SK-N-SH (cell line): ENCODE measurements at regions not wholly inside any gene's neighbourhood (a gene's known extent, or its start where the extent isn't known, plus 50 kb on each side); places are given as distances from the start of the nearest gene placed in this dataset.

Experiments
- CTCF ChIA-PET: fragments of 300-600, 350-600 bp; formaldehyde crosslinking; extraction: SDS; loops from one replicate; lab custom pipeline; 2021; lab: Yijun Ruan, JAX
- POLR2A ChIA-PET: fragments of 350-600 bp; sonication (Branson Sonifier 250); formaldehyde crosslinking; extraction: SDS; loops from one replicate; lab custom pipeline; 2020; ENCODE audit warnings: antibody characterized with exemption, inconsistent platforms; lab: Yijun Ruan, JAX
- DNase-seq: peaks from one replicate; pipeline ENCODE4 v3.0.0; 2012
- H2AFZ ChIP-seq: fragments of 200-600 bp; sonication (generic); 2 replicates; pipeline ENCODE4 v1.8.1; 2016; ENCODE audit warnings: antibody characterized with exemption, mild to moderate bottlenecking, low read depth
- H3F3A ChIP-seq: fragments of 200-600 bp; sonication (generic); replicated peaks from 2 replicates; pipeline ENCODE3; 2016; ENCODE audit warnings: antibody characterized with exemption, mild to moderate bottlenecking; ENCODE audit not compliant: insufficient read depth
- H3K27ac ChIP-seq, 2 experiments: fragments of 200-500 bp in 1 of 2; fragments of 200-600 bp in 1 of 2; sonication (Bioruptor generic) in 1 of 2; sonication (generic), shearing (Covaris generic) in 1 of 2; 2 replicates each; pipeline versions ENCODE4 v1.5.1 to v1.6.1; 2014 to 2016; ENCODE audit warnings: low read depth in 2 of 2, inconsistent platforms in 1 of 2, low read length in 1 of 2, mild to moderate bottlenecking in 1 of 2, mixed read lengths in 1 of 2
- H3K27me3 ChIP-seq: fragments of 200-600 bp; sonication (generic), shearing (Covaris generic); 2 replicates; pipeline ENCODE4 v1.6.1; 2016; ENCODE audit warnings: mixed run types; ENCODE audit not compliant: insufficient read depth
- H3K36me3 ChIP-seq, 2 experiments: fragments of 200-500 bp in 1 of 2; fragments of 200-600 bp in 1 of 2; sonication (Bioruptor generic) in 1 of 2; sonication (generic) in 1 of 2; replicated peaks in 1 of 2; 2 replicates each; pipeline versions ENCODE3 to v1.5.1; 2014 to 2016; ENCODE audit warnings: low read length in 1 of 2, mild to moderate bottlenecking in 1 of 2; ENCODE audit not compliant: insufficient read depth in 2 of 2, control insufficient read depth in 1 of 2
- H3K4me1 ChIP-seq, 2 experiments: fragments of 200-500 bp in 1 of 2; fragments of 200-600 bp in 1 of 2; sonication (Bioruptor generic) in 1 of 2; sonication (generic), shearing (Covaris generic) in 1 of 2; 2 replicates each; pipeline versions ENCODE4 v1.5.1 to v1.6.1; 2014 to 2016; ENCODE audit warnings: low read depth in 1 of 2, low read length in 1 of 2, mixed run types in 1 of 2; ENCODE audit not compliant: insufficient read depth in 2 of 2, control insufficient read depth in 1 of 2
- H3K4me2 ChIP-seq: fragments of 200-600 bp; sonication (generic), shearing (Covaris generic); 2 replicates; pipeline ENCODE4 v1.6.1; 2017; ENCODE audit warnings: mixed run types
- H3K4me3 ChIP-seq, 2 experiments: fragments of 200-500 bp in 1 of 2; fragments of 200-600 bp in 1 of 2; sonication (Bioruptor generic) in 1 of 2; sonication (generic), shearing (Covaris generic) in 1 of 2; 2 replicates each; pipeline versions ENCODE4 v1.5.1 to v1.8.1; 2014 to 2016; ENCODE audit warnings: low read depth in 2 of 2, inconsistent platforms in 1 of 2, low read length in 1 of 2, mild to moderate bottlenecking in 1 of 2, mixed read lengths in 1 of 2, moderate library complexity in 1 of 2
- H3K79me2 ChIP-seq: fragments of 200-600 bp; sonication (generic); 2 replicates; pipeline ENCODE4 v1.8.1; 2017; ENCODE audit warnings: mild to moderate bottlenecking; ENCODE audit not compliant: insufficient read depth
- H3K9ac ChIP-seq: fragments of 200-600 bp; sonication (generic); 2 replicates; pipeline ENCODE4 v1.6.1; 2017; ENCODE audit warnings: mixed run types
- H3K9me2 ChIP-seq: fragments of 200-600 bp; sonication (generic); 2 replicates; pipeline ENCODE4 v1.6.1; 2017; ENCODE audit warnings: mixed run types
- H3K9me3 ChIP-seq: fragments of 200-600 bp; sonication (generic); 2 replicates; pipeline ENCODE4 v1.6.1; 2017; ENCODE audit warnings: mixed run types, mild to moderate bottlenecking, moderate library complexity
- H4K20me1 ChIP-seq: fragments of 200-600 bp; sonication (generic); 2 replicates; pipeline ENCODE4 v1.6.1; 2017; ENCODE audit warnings: mild to moderate bottlenecking, mixed run types; ENCODE audit not compliant: insufficient read depth
- CTCF ChIP-seq: fragments of 200-600 bp; sonication (generic); IDR thresholded peaks from 2 replicates; pipeline ENCODE4 v1.6.1; 2017; ENCODE audit warnings: antibody characterized with exemption, mild to moderate bottlenecking, moderate library complexity
- EP300 ChIP-seq, 2 experiments: IDR thresholded peaks; 2 replicates each; pipeline versions ENCODE4 v1.4.0 to v1.6.1; 2012; ENCODE audit warnings: borderline replicate concordance in 1 of 2, low read depth in 1 of 2, low read length in 1 of 2
- EZH2phosphoT487 ChIP-seq: fragments of 200-600 bp; sonication (generic); IDR thresholded peaks from 2 replicates; pipeline ENCODE4 v1.6.1; 2017; ENCODE audit warnings: low read depth, mixed run types, mild to moderate bottlenecking, antibody characterized with exemption, moderate library complexity, borderline replicate concordance
- FOSL2 ChIP-seq: IDR thresholded peaks from 2 replicates; pipeline ENCODE4 v1.4.0; 2012; ENCODE audit warnings: low read depth, mild to moderate bottlenecking, moderate library complexity, borderline replicate concordance
- IRF3 ChIP-seq: fragments of 150-350 bp; IDR thresholded peaks from 2 replicates; pipeline ENCODE4 v1.6.1; 2016; ENCODE audit warnings: mild to moderate bottlenecking, low read depth, low read length
- JUND ChIP-seq: IDR thresholded peaks from 2 replicates; pipeline ENCODE4 v1.4.0; 2012
- MXI1 ChIP-seq: IDR thresholded peaks from 2 replicates; pipeline ENCODE4 v1.6.1; 2012; ENCODE audit warnings: mild to moderate bottlenecking, low read depth, low read length, improper control_type of control experiment
- NRF1 ChIP-seq: IDR thresholded peaks from 2 replicates; pipeline ENCODE4 v1.6.1; 2012; ENCODE audit warnings: low read depth, mild to moderate bottlenecking, low read length
- PBX3 ChIP-seq: IDR thresholded peaks from 2 replicates; pipeline ENCODE4; 2012
- POLR2AphosphoS5 ChIP-seq: IDR thresholded peaks from 2 replicates; pipeline ENCODE4 v1.6.1; 2012; ENCODE audit warnings: low read depth, low read length
- RAD21 ChIP-seq: IDR thresholded peaks from 2 replicates; pipeline ENCODE4 v1.6.1; 2012; ENCODE audit warnings: mild to moderate bottlenecking, low read length
- REST ChIP-seq: IDR thresholded peaks from 2 replicates; pipeline ENCODE4 v1.6.1; 2012; ENCODE audit warnings: mild to moderate bottlenecking, low read depth, low read length, moderate library complexity
- TAF1 ChIP-seq: IDR thresholded peaks from 2 replicates; pipeline ENCODE4 v1.6.1; 2012; ENCODE audit warnings: low read depth, mild to moderate bottlenecking, low read length, moderate library complexity, borderline replicate concordance
- TEAD4 ChIP-seq: IDR thresholded peaks from 2 replicates; pipeline ENCODE4 v1.4.0; 2012; ENCODE audit warnings: mild to moderate bottlenecking, borderline replicate concordance; ENCODE audit not compliant: insufficient read depth
- USF1 ChIP-seq: IDR thresholded peaks from 2 replicates; pipeline ENCODE4 v1.4.0; 2012; ENCODE audit warnings: low read depth, borderline replicate concordance
- USF2 ChIP-seq: fragments of 150-350 bp; IDR thresholded peaks from 2 replicates; pipeline ENCODE4 v1.6.1; 2017; ENCODE audit warnings: antibody characterized with exemption, low read length, low read depth, borderline replicate concordance
- WGBS: methylation state at CpG from one replicate; pipeline ENCODE4 v1.1.6; 2017; ENCODE audit warnings: low lambda C conversion rate; 5-methylcytosine and 5-hydroxymethylcytosine counted together

- DNase-seq, result peak; percentile 44
- H3K9me2 ChIP-seq, result no peaks in the 10 kb centered on the region
- no peaks in the 10 kb centered on the region for H3K4me1 ChIP-seq
- H3K27ac ChIP-seq, result no peak overlapping the region
- H3K4me3 ChIP-seq, result no peak overlapping the region
- peak; percentile 66 for TF ChIP-seq CTCF
- no peak for TF ChIP-seq USF2
- H3K4me2 ChIP-seq, result no peak overlapping the region
- no peaks in the 10 kb centered on the region for H3K79me2 ChIP-seq
- H3K9ac ChIP-seq, result no peak overlapping the region
- POLR2A ChIA-PET, result no interaction called here
- H4K20me1 ChIP-seq, result no peaks in the 10 kb centered on the region
- no peaks in the 10 kb centered on the region for H3K36me3 ChIP-seq
- H3F3A ChIP-seq, result no peaks in the 10 kb centered on the region
- 5% methylated on average over 3 of the region's 3 CpGs for WGBS
- no peaks in the 10 kb centered on the region for H3K9me3 ChIP-seq
- peaks cover 4% of the 10 kb centered on the region; the same call in 1 of the 2 replicates for H3K27me3 ChIP-seq
- CTCF ChIA-PET, result interaction anchor here (0.9 to 3.4 kb wide), 7 partner anchors 9 to 97 kb away, joined by 3 to 25 read pairs (median 3); no protein-coding TSS in a partner anchor
- no peak overlapping the region for H2AFZ ChIP-seq
Measured at GRCh38 chr14:106277503-106277902, 751.1 kb downstream of the TMEM121 start.

GRCh38 chr14:106280876-106281275, 754.5 kb downstream of the TMEM121 start:
- Histone ChIP-seq H3K4me2 (no peak overlapping the region), H2AFZ (no peak overlapping the region), H3K9me2 (no peaks in the 10 kb centered on the region), H3K27me3 (peaks cover 4% of the 10 kb centered on the region; the same call in 1 of the 2 replicates), H4K20me1 (no peaks in the 10 kb centered on the region), H3K9ac (no peak overlapping the region), H3K27ac (no peak overlapping the region), H3F3A (no peaks in the 10 kb centered on the region), H3K79me2 (no peaks in the 10 kb centered on the region), H3K36me3 (no peaks in the 10 kb centered on the region), H3K9me3 (no peaks in the 10 kb centered on the region), H3K4me1 (no peaks in the 10 kb centered on the region), H3K4me3 (no peak overlapping the region)
- ChIA-PET POLR2A (no interaction called here), CTCF (interaction anchor here (1.2 kb wide), 1 partner anchor 92 kb away, joined by 4 read pairs; no protein-coding TSS in a partner anchor)
- no peak for DNase-seq
- TF ChIP-seq NRF1, result no peak
- no peak for TF ChIP-seq TAF1
- no peak for TF ChIP-seq PBX3
- no peak for TF ChIP-seq JUND
- TF ChIP-seq RAD21, result no peak
- no peak for TF ChIP-seq EP300 (IDR thresholded peaks at IDR 0.05; ENCODE audit: borderline replicate concordance in 1 of 2, low read depth in 1 of 2, low read length in 1 of 2)
- TF ChIP-seq REST, result no peak
- no peak for TF ChIP-seq USF2
- no peak for TF ChIP-seq IRF3
- no peak for TF ChIP-seq EZH2phosphoT487
- no peak for TF ChIP-seq FOSL2
- no peak for TF ChIP-seq USF1
- no peak for TF ChIP-seq POLR2AphosphoS5
- no peak for TF ChIP-seq TEAD4
- no peak for TF ChIP-seq MXI1
